H9 (cell line): ENCODE measurements at regions not wholly inside any gene's neighbourhood (a gene's known extent, or its start where the extent isn't known, plus 50 kb on each side); places are given as distances from the start of the nearest gene placed in this dataset.

Experiments
- DNase-seq: peaks from one replicate; pipeline ENCODE4 v3.0.0-alpha.2; 2017
- H2AFZ ChIP-seq: one replicate; pipeline ENCODE4 v1.6.1; 2013; ENCODE audit warnings: mild to moderate bottlenecking, low read length, control low read depth, moderate library complexity
- H2AK5ac ChIP-seq: 2 replicates; pipeline ENCODE4 v1.6.1; 2013; ENCODE audit warnings: low read length, control low read depth, mixed read lengths; ENCODE audit not compliant: insufficient read length
- H2BK120ac ChIP-seq: one replicate; pipeline ENCODE4 v1.6.1; 2013; ENCODE audit warnings: low read depth, mild to moderate bottlenecking, low read length, control low read depth, inconsistent platforms; ENCODE audit not compliant: poor library complexity, severe bottlenecking
- H2BK12ac ChIP-seq: 2 replicates; pipeline ENCODE4 v1.6.1; 2013; ENCODE audit warnings: low read length, control low read depth, mixed read lengths, low read depth; ENCODE audit not compliant: insufficient read length
- H2BK15ac ChIP-seq: 2 replicates; pipeline ENCODE4 v1.6.1; 2013; ENCODE audit warnings: low read depth, low read length, control low read depth
- H2BK20ac ChIP-seq: one replicate; pipeline ENCODE4 v1.6.1; 2013; ENCODE audit warnings: low read depth, mild to moderate bottlenecking, low read length, control low read depth, inconsistent platforms; ENCODE audit not compliant: poor library complexity, severe bottlenecking
- H2BK5ac ChIP-seq: 2 replicates; pipeline ENCODE4 v1.6.1; 2013; ENCODE audit warnings: low read length, control low read depth, mixed read lengths; ENCODE audit not compliant: insufficient read length
- H3K14ac ChIP-seq: 2 replicates; pipeline ENCODE4 v1.6.1; 2013; ENCODE audit warnings: low read length, control low read depth; ENCODE audit not compliant: insufficient read depth
- H3K18ac ChIP-seq: 2 replicates; pipeline ENCODE4 v1.6.1; 2013; ENCODE audit warnings: low read depth, mild to moderate bottlenecking, mixed read lengths, low read length, control low read depth; ENCODE audit not compliant: insufficient read length
- H3K23ac ChIP-seq: 2 replicates; pipeline ENCODE4 v1.6.1; 2013; ENCODE audit warnings: low read length, control low read depth, mixed read lengths, low read depth; ENCODE audit not compliant: insufficient read length
- H3K23me2 ChIP-seq: 2 replicates; pipeline ENCODE4 v1.6.1; 2013; ENCODE audit warnings: low read depth, mild to moderate bottlenecking, mixed read lengths, low read length, control low read depth; ENCODE audit not compliant: insufficient read length, poor library complexity, severe bottlenecking
- H3K27ac ChIP-seq: 2 replicates; pipeline ENCODE4 v1.5.1; 2013; ENCODE audit warnings: low read length, control low read depth, mixed read lengths, low read depth; ENCODE audit not compliant: insufficient read length
- H3K27me3 ChIP-seq: 2 replicates; pipeline ENCODE4 v1.6.1; 2013; ENCODE audit warnings: low read length, control low read depth, inconsistent platforms; ENCODE audit not compliant: insufficient read depth
- H3K4ac ChIP-seq: 2 replicates; pipeline ENCODE4 v1.6.1; 2013; ENCODE audit warnings: low read depth, mild to moderate bottlenecking, control low read depth, inconsistent platforms, low read length, moderate library complexity
- H3K4me1 ChIP-seq: 2 replicates; pipeline ENCODE4 v1.6.1; 2013; ENCODE audit warnings: low read length, control low read depth, inconsistent platforms; ENCODE audit not compliant: insufficient read depth
- H3K4me2 ChIP-seq: 2 replicates; pipeline ENCODE4 v1.6.1; 2013; ENCODE audit warnings: low read length, control low read depth, mixed read lengths; ENCODE audit not compliant: insufficient read length, insufficient read depth
- H3K56ac ChIP-seq: 2 replicates; pipeline ENCODE4 v1.6.1; 2013; ENCODE audit warnings: low read depth, mild to moderate bottlenecking, mixed read lengths, low read length, control low read depth; ENCODE audit not compliant: insufficient read length
- H3K79me1 ChIP-seq: 2 replicates; pipeline ENCODE4 v1.6.1; 2013; ENCODE audit warnings: low read depth, mild to moderate bottlenecking, moderate library complexity, low read length, control low read depth, inconsistent platforms; ENCODE audit not compliant: insufficient read depth, poor library complexity, severe bottlenecking
- H3K79me2 ChIP-seq: 2 replicates; pipeline ENCODE4 v1.6.1; 2013; ENCODE audit warnings: low read length, control low read depth, inconsistent platforms; ENCODE audit not compliant: insufficient read depth
- H3K9ac ChIP-seq: 2 replicates; pipeline ENCODE4 v1.6.1; 2013; ENCODE audit warnings: low read length, control low read depth, mixed read lengths; ENCODE audit not compliant: insufficient read length; ENCODE audit errors: extremely low read depth
- H3K9me3 ChIP-seq: one replicate; pipeline ENCODE4 v1.6.1; 2013; ENCODE audit warnings: low read depth, low read length, inconsistent platforms; ENCODE audit not compliant: control insufficient read depth
- H3T11ph ChIP-seq: one replicate; pipeline ENCODE4 v1.6.1; 2013; ENCODE audit warnings: mild to moderate bottlenecking, low read length, control low read depth, inconsistent platforms
- H4K20me1 ChIP-seq: one replicate; pipeline ENCODE4 v1.6.1; 2013; ENCODE audit not compliant: control insufficient read depth, insufficient read length, insufficient read depth
- H4K5ac ChIP-seq: 2 replicates; pipeline ENCODE4 v1.6.1; 2013; ENCODE audit warnings: low read depth, mild to moderate bottlenecking, mixed read lengths, low read length, control low read depth; ENCODE audit not compliant: insufficient read length
- H4K8ac ChIP-seq: replicated peaks from 2 replicates; pipeline ENCODE4 v1.6.1; 2013; ENCODE audit warnings: low read length, control low read depth, mixed read lengths, low read depth; ENCODE audit not compliant: insufficient read length
- H4K91ac ChIP-seq: 2 replicates; pipeline ENCODE4 v1.6.1; 2013; ENCODE audit warnings: low read depth, mild to moderate bottlenecking, moderate library complexity, mixed read lengths, low read length, control low read depth; ENCODE audit not compliant: insufficient read length
- H3K27ac Mint-ChIP-seq, 3 experiments: 2 replicates in 2 of 3; 3 replicates in 1 of 3; pipeline ENCODE4 v1.8.0; 2020 to 2021; ENCODE audit warnings: mixed read lengths in 3 of 3, mild to moderate bottlenecking in 1 of 3, moderate library complexity in 1 of 3
- H3K27me3 Mint-ChIP-seq: 2 replicates; pipeline ENCODE4 v1.8.0; 2021; ENCODE audit warnings: low read depth, mild to moderate bottlenecking, moderate library complexity, mixed read lengths
- H3K36me3 Mint-ChIP-seq, 3 experiments: 2 replicates in 2 of 3; 3 replicates in 1 of 3; pipeline ENCODE4 v1.8.0; 2020 to 2021; ENCODE audit warnings: low read depth in 3 of 3, mixed read lengths in 3 of 3; ENCODE audit not compliant: insufficient read depth in 1 of 3
- H3K4me1 Mint-ChIP-seq, 2 experiments: 2 replicates each; pipeline ENCODE4 v1.8.0; 2020; ENCODE audit warnings: mixed read lengths in 2 of 2
- H3K4me3 Mint-ChIP-seq, 2 experiments: 2 replicates in 1 of 2; 3 replicates in 1 of 2; pipeline ENCODE4 v1.8.0; 2020 to 2021; ENCODE audit warnings: mild to moderate bottlenecking in 2 of 2, mixed read lengths in 2 of 2, moderate library complexity in 1 of 2
- H3K9me3 Mint-ChIP-seq, 2 experiments: 2 replicates in 1 of 2; 3 replicates in 1 of 2; pipeline ENCODE4 v1.8.0; 2020; ENCODE audit warnings: mild to moderate bottlenecking in 2 of 2, mixed read lengths in 2 of 2, moderate library complexity in 1 of 2
- WGBS: extraction: QIAGEN DNeasy Blood & Tissue Kit; methylation state at CpG from one replicate; pipeline ENCODE4 v1.1.7; 2013; ENCODE audit warnings: missing lambda C conversion rate, low lambda C conversion rate, mixed read lengths; ENCODE audit not compliant: insufficient read length; ENCODE audit errors: extremely low coverage; 5-methylcytosine and 5-hydroxymethylcytosine counted together
- TF ChIP-seq, protein P1 (sequence below): fragments of 200-600 bp; sonication (generic); conservative IDR thresholded peaks from 3 replicates; pipeline ENCODE4 v1.8.0; 2021; ENCODE audit warnings: antibody characterized with exemption, mild to moderate bottlenecking

DNA sequence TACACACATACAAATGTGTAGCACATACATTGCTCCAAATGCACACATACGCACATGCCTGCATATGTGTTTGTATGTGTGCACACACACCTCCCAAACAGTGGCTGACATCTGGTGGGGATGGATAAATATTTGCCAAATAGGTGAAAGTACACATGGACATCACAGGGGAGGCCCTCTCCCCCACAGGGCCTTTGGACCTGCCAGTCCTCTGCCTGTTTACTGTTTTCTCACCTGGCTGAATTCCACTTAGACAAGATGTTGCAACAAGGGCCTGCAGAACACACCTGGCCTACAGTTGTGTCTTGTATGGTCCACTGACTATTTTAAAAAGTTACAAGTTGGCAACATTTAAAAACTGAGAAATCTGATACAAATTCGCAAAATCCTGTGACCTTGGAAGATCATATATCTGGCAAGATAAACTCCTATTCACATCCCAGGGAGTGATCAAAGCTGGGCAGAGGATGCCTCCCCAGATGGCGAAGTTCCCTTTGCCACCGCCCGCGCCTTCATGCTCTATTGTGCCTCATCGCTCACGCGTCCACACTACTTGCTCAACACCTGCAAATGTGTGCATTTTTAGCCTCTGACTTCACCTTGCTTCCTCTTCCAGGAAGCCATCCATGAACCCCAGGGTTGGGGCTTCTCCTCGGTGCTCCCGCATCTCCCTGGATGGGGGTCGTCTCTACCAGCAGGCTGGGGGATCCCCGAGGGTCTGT is 118.4 kb upstream of the FZD10 start:
- Histone ChIP-seq H3K79me1 (no peaks in the 10 kb centered on the region), H2BK120ac (no peak overlapping the region), H2AK5ac (no peak overlapping the region), H3K9me3 (no peaks in the 10 kb centered on the region), H4K20me1 (peaks cover 8% of the 10 kb centered on the region), H3K4me1 (no peaks in the 10 kb centered on the region; the same call in 1 of the 2 replicates), H3K4me2 (peak overlapping the region; percentile 48), H3K23ac (no peak overlapping the region), H3K9ac (no peak overlapping the region), H3T11ph (no peak overlapping the region), H4K5ac (no peak overlapping the region), H2BK12ac (no peak overlapping the region), H3K18ac (no peak overlapping the region), H2BK15ac (no peak overlapping the region), H3K56ac (no peak overlapping the region), H3K27me3 (peaks cover 35% of the 10 kb centered on the region; the same call in 1 of the 2 replicates), H4K91ac (no peak overlapping the region), H2BK20ac (no peak overlapping the region), H3K79me2 (no peaks in the 10 kb centered on the region), H3K4ac (no peak overlapping the region), H3K27ac (no peak overlapping the region), H4K8ac (no peak overlapping the region), H2BK5ac (no peak overlapping the region), H2AFZ (no peak overlapping the region), H3K14ac (no peak overlapping the region), H3K23me2 (no peaks in the 10 kb centered on the region)
- WGBS, result no CpG with 5 or more reads among the region's 13 CpGs
- H3K27ac Mint-ChIP-seq, result no peak overlapping the region
- no peak for DNase-seq
- H3K36me3 Mint-ChIP-seq, result no peaks in the 10 kb centered on the region; a peak in 2 of 7 replicates
- TF ChIP-seq, protein P1, sequence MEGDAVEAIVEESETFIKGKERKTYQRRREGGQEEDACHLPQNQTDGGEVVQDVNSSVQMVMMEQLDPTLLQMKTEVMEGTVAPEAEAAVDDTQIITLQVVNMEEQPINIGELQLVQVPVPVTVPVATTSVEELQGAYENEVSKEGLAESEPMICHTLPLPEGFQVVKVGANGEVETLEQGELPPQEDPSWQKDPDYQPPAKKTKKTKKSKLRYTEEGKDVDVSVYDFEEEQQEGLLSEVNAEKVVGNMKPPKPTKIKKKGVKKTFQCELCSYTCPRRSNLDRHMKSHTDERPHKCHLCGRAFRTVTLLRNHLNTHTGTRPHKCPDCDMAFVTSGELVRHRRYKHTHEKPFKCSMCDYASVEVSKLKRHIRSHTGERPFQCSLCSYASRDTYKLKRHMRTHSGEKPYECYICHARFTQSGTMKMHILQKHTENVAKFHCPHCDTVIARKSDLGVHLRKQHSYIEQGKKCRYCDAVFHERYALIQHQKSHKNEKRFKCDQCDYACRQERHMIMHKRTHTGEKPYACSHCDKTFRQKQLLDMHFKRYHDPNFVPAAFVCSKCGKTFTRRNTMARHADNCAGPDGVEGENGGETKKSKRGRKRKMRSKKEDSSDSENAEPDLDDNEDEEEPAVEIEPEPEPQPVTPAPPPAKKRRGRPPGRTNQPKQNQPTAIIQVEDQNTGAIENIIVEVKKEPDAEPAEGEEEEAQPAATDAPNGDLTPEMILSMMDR, result no peak
- H3K9me3 Mint-ChIP-seq, result peaks cover 8 to 20% of the 10 kb centered on the region in 2 experiments; a peak in 4 of 5 replicates
- H3K4me3 Mint-ChIP-seq, result peak overlapping the region in 1 of 2 experiments; percentile 68; a peak in 1 of 5 replicates
- peaks cover 99% of the 10 kb centered on the region for H3K27me3 Mint-ChIP-seq
- H3K4me1 Mint-ChIP-seq, result peaks cover 24 to 31% of the 10 kb centered on the region in 2 experiments
